ENCODE measurements at regions not wholly inside any gene's neighbourhood (a gene's known extent, or its start where the extent isn't known, plus 50 kb on each side); places are given as distances from the start of the nearest gene placed in this dataset.
A peak's percentile ranks its signal among the peaks of the same experiment; 100 is the strongest.
"Not testable (repeated sequence)": the region's sequence is repeated elsewhere in the genome, so short reads cannot be mapped to it uniquely, and the experiment has no call there.

GRCh38 chr1:10940451-10940804 is 72.0 kb upstream of the TARDBP start:
- no peak for DNase-seq (ENCODE audit: low read depth)

GRCh38 chr1:10940838-10941237 is 71.6 kb upstream of the TARDBP start:
- no peak for DNase-seq (ENCODE audit: low read depth)

- peak; percentile 60 for DNase-seq (ENCODE audit: low read depth)
These were observed 70.4 kb upstream of the TARDBP start for GRCh38 chr1:10941891-10942541.

GRCh38 chr1:10942542-10942912 is 69.9 kb upstream of the TARDBP start:
- no peak for DNase-seq (ENCODE audit: low read depth)

- no peak for DNase-seq (ENCODE audit: low read depth)
These were observed 69.4 kb upstream of the TARDBP start for GRCh38 chr1:10943041-10943440.

GRCh38 chr1:10943991-10944730 is 68.3 kb upstream of the TARDBP start:
- peak; percentile 35 for DNase-seq (ENCODE audit: low read depth)

- DNase-seq (ENCODE audit: low read depth), result no peak
These were observed 66.4 kb upstream of the TARDBP start for GRCh38 chr1:10945991-10946509.

GRCh38 chr1:10947181-10947580 is 65.3 kb upstream of the TARDBP start:
- no peak for DNase-seq (ENCODE audit: low read depth)

- no peak for DNase-seq (ENCODE audit: low read depth)
These were observed 64.6 kb upstream of the TARDBP start for GRCh38 chr1:10947691-10948462.

- no peak for DNase-seq (ENCODE audit: low read depth)
These were observed 64.0 kb upstream of the TARDBP start for GRCh38 chr1:10948463-10948775.

- no peak for DNase-seq (ENCODE audit: low read depth)
These were observed 61.9 kb upstream of the TARDBP start for GRCh38 chr1:10950316-10951172.

GRCh38 chr1:10951298-10951697 is 61.2 kb upstream of the TARDBP start:
- not testable (repeated sequence) for DNase-seq (ENCODE audit: low read depth)

GRCh38 chr1:10951961-10952360 is 60.5 kb upstream of the TARDBP start:
- no peak for DNase-seq (ENCODE audit: low read depth)

- no peak for DNase-seq (ENCODE audit: low read depth)
These were observed 58.8 kb upstream of the TARDBP start for GRCh38 chr1:10953505-10954193.

- no peak for DNase-seq (ENCODE audit: low read depth)
These were observed 55.3 kb upstream of the TARDBP start for GRCh38 chr1:10957133-10957532.

GRCh38 chr1:10958614-10959013 is 53.8 kb upstream of the TARDBP start:
- no peak for DNase-seq (ENCODE audit: low read depth)

GRCh38 chr1:10960411-10961299 is 51.8 kb upstream of the TARDBP start:
- peak; percentile 57 for DNase-seq (ENCODE audit: low read depth)

- DNase-seq (ENCODE audit: low read depth), result no peak
These were observed 51.1 kb upstream of the TARDBP start for GRCh38 chr1:10961300-10961833.

GRCh38 chr1:10962483-10962882 is 50.0 kb upstream of the TARDBP start:
- peak; percentile 41 for DNase-seq (ENCODE audit: low read depth)
